HEK293 (cell line): ENCODE measurements at regions not wholly inside any gene's neighbourhood (a gene's known extent, or its start where the extent isn't known, plus 50 kb on each side); places are given as distances from the start of the nearest gene placed in this dataset.

Experiments used
- CTCF ChIA-PET: fragments of 350-600 bp; formaldehyde crosslinking; extraction: SDS; loops from one replicate; lab custom pipeline; 2021; ENCODE audit warnings: antibody characterized with exemption; lab: Yijun Ruan, JAX
- POLR2A ChIA-PET: fragments of 300-600 bp; formaldehyde crosslinking; extraction: SDS; loops from one replicate; lab custom pipeline; 2020; ENCODE audit warnings: antibody characterized with exemption, inconsistent platforms; lab: Yijun Ruan, JAX
- H3K27ac ChIP-seq: fragments of 200-500 bp; sonication (Bioruptor generic); 2 replicates; pipeline ENCODE4 v1.5.1; 2014; ENCODE audit warnings: low read depth, low read length, control low read depth, inconsistent platforms; ENCODE audit errors: extremely low read depth
- H3K36me3 ChIP-seq, 2 experiments: fragments of 200-500 bp in 1 of 2; sonication (Bioruptor generic) in 1 of 2; 1 replicate in 1 of 2; 2 replicates in 1 of 2; pipeline ENCODE4 v1.5.1; 2014 to 2017; ENCODE audit warnings: inconsistent platforms in 2 of 2, low read length in 2 of 2; ENCODE audit not compliant: control insufficient read depth in 2 of 2, insufficient read depth in 1 of 2
- H3K4me1 ChIP-seq: fragments of 200-500 bp; sonication (Bioruptor generic); 2 replicates; pipeline ENCODE4 v1.5.1; 2014; ENCODE audit warnings: mild to moderate bottlenecking, low read length, inconsistent platforms; ENCODE audit not compliant: control insufficient read depth, insufficient read depth
- H3K4me3 ChIP-seq: 2 replicates; pipeline ENCODE4 v1.5.1; 2011; ENCODE audit warnings: low read depth, mild to moderate bottlenecking, control low read depth, low read length, moderate library complexity
- H3K9me3 ChIP-seq: fragments of 200-500 bp; sonication (Bioruptor generic); 2 replicates; pipeline ENCODE4 v1.5.1; 2014; ENCODE audit warnings: low read depth, low read length, inconsistent platforms; ENCODE audit not compliant: control insufficient read depth, insufficient read depth
- KLF7 ChIP-seq: fragments of 450-650 bp; formaldehyde crosslinking; IDR thresholded peaks from 2 replicates; pipeline ENCODE4 v1.5.1; 2016; ENCODE audit warnings: missing biosample characterization, missing genetic modification characterization, borderline replicate concordance
- KLF9 ChIP-seq: fragments of 450-650 bp; formaldehyde crosslinking; IDR thresholded peaks from 2 replicates; pipeline ENCODE4 v1.5.1; 2016; ENCODE audit warnings: missing biosample characterization, missing genetic modification characterization, low read depth
- TCF7L2 ChIP-seq: IDR thresholded peaks from 2 replicates; pipeline ENCODE4 v1.6.1; 2011; ENCODE audit warnings: low read depth, mild to moderate bottlenecking, inconsistent platforms, low read length, moderate library complexity, borderline replicate concordance
- YY2 ChIP-seq: fragments of 450-650 bp; formaldehyde crosslinking; IDR thresholded peaks from 2 replicates; pipeline ENCODE4 v1.5.1; 2016; ENCODE audit warnings: missing biosample characterization, missing genetic modification characterization
- ZBTB21 ChIP-seq: fragments of 450-650 bp; formaldehyde crosslinking; IDR thresholded peaks from 2 replicates; pipeline ENCODE4 v1.5.1; 2017; ENCODE audit warnings: missing biosample characterization, missing genetic modification characterization
- ZNF10 ChIP-seq: fragments of 450-650 bp; formaldehyde crosslinking; IDR thresholded peaks from 2 replicates; pipeline ENCODE4 v1.5.1; 2017; ENCODE audit warnings: missing biosample characterization, missing genetic modification characterization
- ZNF19 ChIP-seq: fragments of 450-650 bp; formaldehyde crosslinking; IDR thresholded peaks from 2 replicates; pipeline ENCODE4; 2016; ENCODE audit warnings: missing biosample characterization, missing genetic modification characterization, low read depth
- ZNF2 ChIP-seq: fragments of 450-650 bp; formaldehyde crosslinking; IDR thresholded peaks from 2 replicates; pipeline ENCODE4 v1.5.1; 2016; ENCODE audit warnings: missing biosample characterization, missing genetic modification characterization
- ZNF23 ChIP-seq: fragments of 450-650 bp; formaldehyde crosslinking; IDR thresholded peaks from 2 replicates; pipeline ENCODE4 v1.5.1; 2016; ENCODE audit warnings: missing biosample characterization, missing genetic modification characterization, borderline replicate concordance
- ZNF48 ChIP-seq: fragments of 450-650 bp; formaldehyde crosslinking; IDR thresholded peaks from 2 replicates; pipeline ENCODE4 v1.5.1; 2016; ENCODE audit warnings: missing biosample characterization, missing genetic modification characterization
- ZNF560 ChIP-seq: fragments of 450-650 bp; formaldehyde crosslinking; IDR thresholded peaks from 2 replicates; pipeline ENCODE4 v1.5.1; 2017; ENCODE audit warnings: missing biosample characterization, missing genetic modification characterization, borderline replicate concordance
- ZNF610 ChIP-seq: fragments of 450-650 bp; formaldehyde crosslinking; IDR thresholded peaks from 2 replicates; pipeline ENCODE4 v1.5.1; 2016; ENCODE audit warnings: missing biosample characterization, missing genetic modification characterization, borderline replicate concordance
- ZNF747 ChIP-seq: fragments of 450-650 bp; formaldehyde crosslinking; IDR thresholded peaks from 2 replicates; pipeline ENCODE4 v1.5.1; 2016; ENCODE audit warnings: missing biosample characterization, missing genetic modification characterization
- ZNF768 ChIP-seq: fragments of 450-650 bp; formaldehyde crosslinking; IDR thresholded peaks from 2 replicates; pipeline ENCODE4 v1.5.1; 2018; ENCODE audit warnings: missing biosample characterization, mild to moderate bottlenecking, missing genetic modification characterization
- ZSCAN23 ChIP-seq: fragments of 450-650 bp; formaldehyde crosslinking; IDR thresholded peaks from 2 replicates; pipeline ENCODE4 v1.5.1; 2016; ENCODE audit warnings: missing biosample characterization, missing genetic modification characterization
- TF ChIP-seq, protein P1 (sequence below): fragments of 450-650 bp; formaldehyde crosslinking; IDR thresholded peaks from 2 replicates; pipeline ENCODE4 v1.5.1; 2016; ENCODE audit warnings: missing biosample characterization, missing genetic modification characterization
- TF ChIP-seq, protein P2 (sequence below): fragments of 450-650 bp; formaldehyde crosslinking; IDR thresholded peaks from 2 replicates; pipeline ENCODE4 v1.5.1; 2017; ENCODE audit warnings: missing biosample characterization, missing genetic modification characterization
- TF ChIP-seq, protein P3 (sequence below): fragments of 450-650 bp; formaldehyde crosslinking; IDR thresholded peaks from 2 replicates; pipeline ENCODE4 v1.5.1; 2016; ENCODE audit warnings: missing biosample characterization, missing genetic modification characterization
- TF ChIP-seq, protein P4 (sequence below): fragments of 450-650 bp; formaldehyde crosslinking; IDR thresholded peaks from 2 replicates; pipeline ENCODE4 v1.5.1; 2016; ENCODE audit warnings: missing biosample characterization, missing genetic modification characterization
- TF ChIP-seq, protein P5 (sequence below): fragments of 450-650 bp; formaldehyde crosslinking; IDR thresholded peaks from 2 replicates; pipeline ENCODE4 v1.5.1; 2016; ENCODE audit warnings: missing biosample characterization, missing genetic modification characterization

DNA sequence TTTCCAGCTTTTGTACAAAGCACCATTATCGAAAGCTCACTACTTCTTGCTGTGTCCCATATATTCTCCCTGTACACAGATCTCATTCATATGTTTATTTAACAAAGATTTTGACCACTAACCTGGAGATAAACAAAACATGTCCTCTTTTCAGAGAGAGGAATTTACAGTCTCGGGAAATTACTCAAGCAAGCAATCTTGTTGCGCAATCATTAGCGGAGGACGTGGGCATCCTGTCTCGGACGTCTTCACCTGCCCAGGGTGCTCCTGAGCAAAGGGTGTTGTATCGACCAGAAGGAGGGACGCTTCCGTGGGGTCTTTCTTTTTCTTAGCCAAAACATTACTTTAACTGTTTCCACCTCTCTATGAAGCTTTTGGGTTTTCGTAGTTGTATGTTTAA lies 66.5 kb upstream of the CLCN4 start:
- Histone ChIP-seq H3K27ac (no peak overlapping the region), H3K36me3 (peaks cover 0 to 20% of the 10 kb centered on the region in 2 experiments; a peak in 1 of 3 replicates), H3K4me1 (no peaks in the 10 kb centered on the region), H3K4me3 (no peak overlapping the region), H3K9me3 (no peaks in the 10 kb centered on the region)
- POLR2A ChIA-PET: no interaction called here
- CTCF ChIA-PET: interaction anchor here (1.2 kb wide), 1 partner anchor 30 kb away, joined by 6 read pairs; no protein-coding TSS in a partner anchor
- TF ChIP-seq KLF7: no peak
- TF ChIP-seq ZNF10 (tag by site-specific recombination): no peak
- TF ChIP-seq KLF9: no peak
- TF ChIP-seq ZBTB21: no peak
- no peak for TF ChIP-seq ZNF48 (tag by site-specific recombination)
- TF ChIP-seq, protein P1, sequence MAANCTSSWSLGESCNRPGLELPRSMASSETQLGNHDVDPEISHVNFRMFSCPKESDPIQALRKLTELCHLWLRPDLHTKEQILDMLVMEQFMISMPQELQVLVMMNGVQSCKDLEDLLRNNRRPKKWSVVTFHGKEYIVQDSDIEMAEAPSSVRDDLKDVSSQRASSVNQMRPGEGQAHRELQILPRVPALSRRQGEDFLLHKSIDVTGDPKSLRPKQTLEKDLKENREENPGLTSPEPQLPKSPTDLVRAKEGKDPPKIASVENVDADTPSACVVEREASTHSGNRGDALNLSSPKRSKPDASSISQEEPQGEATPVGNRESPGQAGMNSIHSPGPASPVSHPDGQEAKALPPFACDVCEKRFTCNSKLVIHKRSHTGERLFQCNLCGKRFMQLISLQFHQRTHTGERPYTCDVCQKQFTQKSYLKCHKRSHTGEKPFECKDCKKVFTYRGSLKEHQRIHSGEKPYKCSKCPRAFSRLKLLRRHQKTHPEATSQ (tag by site-specific recombination): no peak
- no peak for TF ChIP-seq ZNF19
- no peak for TF ChIP-seq ZNF610
- no peak for TF ChIP-seq TCF7L2
- no peak for TF ChIP-seq ZNF768 (tag by site-specific recombination)
- no peak for TF ChIP-seq ZNF23
- TF ChIP-seq, protein P2, sequence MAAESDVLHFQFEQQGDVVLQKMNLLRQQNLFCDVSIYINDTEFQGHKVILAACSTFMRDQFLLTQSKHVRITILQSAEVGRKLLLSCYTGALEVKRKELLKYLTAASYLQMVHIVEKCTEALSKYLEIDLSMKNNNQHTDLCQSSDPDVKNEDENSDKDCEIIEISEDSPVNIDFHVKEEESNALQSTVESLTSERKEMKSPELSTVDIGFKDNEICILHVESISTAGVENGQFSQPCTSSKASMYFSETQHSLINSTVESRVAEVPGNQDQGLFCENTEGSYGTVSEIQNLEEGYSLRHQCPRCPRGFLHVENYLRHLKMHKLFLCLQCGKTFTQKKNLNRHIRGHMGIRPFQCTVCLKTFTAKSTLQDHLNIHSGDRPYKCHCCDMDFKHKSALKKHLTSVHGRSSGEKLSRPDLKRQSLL: no peak

GRCh38 chrX:10095246-10095645 lies 61.5 kb upstream of the CLCN4 start:
- H3K9me3 ChIP-seq: no peaks in the 10 kb centered on the region
- CTCF ChIA-PET: interaction anchor here (1.2 to 2.2 kb wide), 2 partner anchors 23 to 25 kb away, joined by 6 to 7 read pairs; no protein-coding TSS in a partner anchor
- H3K4me3 ChIP-seq: no peak overlapping the region
- TF ChIP-seq ZNF560 (tag by site-specific recombination): no peak
- TF ChIP-seq, protein P3, sequence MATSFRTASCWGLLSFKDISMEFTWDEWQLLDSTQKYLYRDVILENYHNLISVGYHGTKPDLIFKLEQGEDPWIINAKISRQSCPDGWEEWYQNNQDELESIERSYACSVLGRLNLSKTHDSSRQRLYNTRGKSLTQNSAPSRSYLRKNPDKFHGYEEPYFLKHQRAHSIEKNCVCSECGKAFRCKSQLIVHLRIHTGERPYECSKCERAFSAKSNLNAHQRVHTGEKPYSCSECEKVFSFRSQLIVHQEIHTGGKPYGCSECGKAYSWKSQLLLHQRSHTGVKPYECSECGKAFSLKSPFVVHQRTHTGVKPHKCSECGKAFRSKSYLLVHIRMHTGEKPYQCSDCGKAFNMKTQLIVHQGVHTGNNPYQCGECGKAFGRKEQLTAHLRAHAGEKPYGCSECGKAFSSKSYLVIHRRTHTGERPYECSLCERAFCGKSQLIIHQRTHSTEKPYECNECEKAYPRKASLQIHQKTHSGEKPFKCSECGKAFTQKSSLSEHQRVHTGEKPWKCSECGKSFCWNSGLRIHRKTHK (tag by site-specific recombination): no peak
- POLR2A ChIA-PET: no interaction called here
- H3K4me1 ChIP-seq: no peaks in the 10 kb centered on the region
- no peak overlapping the region for H3K27ac ChIP-seq
- peaks cover 0 to 40% of the 10 kb centered on the region in 2 experiments; a peak in 1 of 3 replicates for H3K36me3 ChIP-seq

DNA sequence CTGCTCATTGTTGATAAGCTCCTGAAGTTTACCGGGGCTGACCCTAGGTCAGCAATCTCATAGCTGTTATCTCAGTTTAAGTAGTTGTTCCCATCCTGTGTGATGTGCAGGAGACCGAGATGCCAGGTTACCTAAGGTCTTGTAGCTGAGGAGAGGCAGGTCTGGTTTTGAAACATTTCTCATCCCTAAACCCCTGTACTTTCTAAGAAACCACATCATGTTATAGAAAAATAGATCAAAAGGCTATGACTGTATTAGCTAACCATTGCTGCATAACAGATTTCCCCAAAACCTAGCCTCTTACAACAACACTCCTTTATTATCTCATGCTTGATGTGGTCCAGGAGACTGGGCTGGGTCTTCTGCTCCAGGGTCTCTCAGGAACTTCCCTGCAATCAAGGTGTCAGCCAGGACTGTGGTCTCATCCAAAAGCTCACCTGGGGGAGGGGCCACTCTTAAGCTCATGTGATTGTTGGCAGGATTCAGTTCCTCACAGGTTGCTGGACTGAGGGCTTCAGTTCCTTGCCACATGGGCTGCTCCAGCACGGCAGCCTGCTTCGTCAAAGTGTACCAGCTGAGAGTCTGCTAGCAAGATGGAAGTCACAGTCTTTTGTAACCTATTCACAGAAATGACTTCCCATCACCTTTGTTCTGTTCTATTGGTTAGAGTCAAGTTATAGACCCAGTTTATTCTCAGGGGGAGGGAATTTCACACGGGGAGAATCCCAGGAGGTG lies 60.9 kb upstream of the CLCN4 start:
- Histone ChIP-seq H3K27ac (no peak overlapping the region), H3K36me3 (peaks cover 0 to 39% of the 10 kb centered on the region in 2 experiments; a peak in 1 of 3 replicates), H3K9me3 (no peaks in the 10 kb centered on the region), H3K4me1 (no peaks in the 10 kb centered on the region), H3K4me3 (no peak overlapping the region)
- ChIA-PET POLR2A (no interaction called here), CTCF (interaction anchor here (1.2 to 2.2 kb wide), 2 partner anchors 23 to 24 kb away, joined by 6 to 7 read pairs; no protein-coding TSS in a partner anchor)
- TF ChIP-seq ZSCAN23 (no peak), ZNF747 (tag by site-specific recombination) (no peak), YY2 (tag by site-specific recombination) (no peak), ZNF2 (tag by site-specific recombination) (no peak)
- TF ChIP-seq, protein P4, sequence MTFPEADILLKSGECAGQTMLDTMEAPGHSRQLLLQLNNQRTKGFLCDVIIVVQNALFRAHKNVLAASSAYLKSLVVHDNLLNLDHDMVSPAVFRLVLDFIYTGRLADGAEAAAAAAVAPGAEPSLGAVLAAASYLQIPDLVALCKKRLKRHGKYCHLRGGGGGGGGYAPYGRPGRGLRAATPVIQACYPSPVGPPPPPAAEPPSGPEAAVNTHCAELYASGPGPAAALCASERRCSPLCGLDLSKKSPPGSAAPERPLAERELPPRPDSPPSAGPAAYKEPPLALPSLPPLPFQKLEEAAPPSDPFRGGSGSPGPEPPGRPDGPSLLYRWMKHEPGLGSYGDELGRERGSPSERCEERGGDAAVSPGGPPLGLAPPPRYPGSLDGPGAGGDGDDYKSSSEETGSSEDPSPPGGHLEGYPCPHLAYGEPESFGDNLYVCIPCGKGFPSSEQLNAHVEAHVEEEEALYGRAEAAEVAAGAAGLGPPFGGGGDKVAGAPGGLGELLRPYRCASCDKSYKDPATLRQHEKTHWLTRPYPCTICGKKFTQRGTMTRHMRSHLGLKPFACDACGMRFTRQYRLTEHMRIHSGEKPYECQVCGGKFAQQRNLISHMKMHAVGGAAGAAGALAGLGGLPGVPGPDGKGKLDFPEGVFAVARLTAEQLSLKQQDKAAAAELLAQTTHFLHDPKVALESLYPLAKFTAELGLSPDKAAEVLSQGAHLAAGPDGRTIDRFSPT (tag by site-specific recombination): no peak
- TF ChIP-seq, protein P5, sequence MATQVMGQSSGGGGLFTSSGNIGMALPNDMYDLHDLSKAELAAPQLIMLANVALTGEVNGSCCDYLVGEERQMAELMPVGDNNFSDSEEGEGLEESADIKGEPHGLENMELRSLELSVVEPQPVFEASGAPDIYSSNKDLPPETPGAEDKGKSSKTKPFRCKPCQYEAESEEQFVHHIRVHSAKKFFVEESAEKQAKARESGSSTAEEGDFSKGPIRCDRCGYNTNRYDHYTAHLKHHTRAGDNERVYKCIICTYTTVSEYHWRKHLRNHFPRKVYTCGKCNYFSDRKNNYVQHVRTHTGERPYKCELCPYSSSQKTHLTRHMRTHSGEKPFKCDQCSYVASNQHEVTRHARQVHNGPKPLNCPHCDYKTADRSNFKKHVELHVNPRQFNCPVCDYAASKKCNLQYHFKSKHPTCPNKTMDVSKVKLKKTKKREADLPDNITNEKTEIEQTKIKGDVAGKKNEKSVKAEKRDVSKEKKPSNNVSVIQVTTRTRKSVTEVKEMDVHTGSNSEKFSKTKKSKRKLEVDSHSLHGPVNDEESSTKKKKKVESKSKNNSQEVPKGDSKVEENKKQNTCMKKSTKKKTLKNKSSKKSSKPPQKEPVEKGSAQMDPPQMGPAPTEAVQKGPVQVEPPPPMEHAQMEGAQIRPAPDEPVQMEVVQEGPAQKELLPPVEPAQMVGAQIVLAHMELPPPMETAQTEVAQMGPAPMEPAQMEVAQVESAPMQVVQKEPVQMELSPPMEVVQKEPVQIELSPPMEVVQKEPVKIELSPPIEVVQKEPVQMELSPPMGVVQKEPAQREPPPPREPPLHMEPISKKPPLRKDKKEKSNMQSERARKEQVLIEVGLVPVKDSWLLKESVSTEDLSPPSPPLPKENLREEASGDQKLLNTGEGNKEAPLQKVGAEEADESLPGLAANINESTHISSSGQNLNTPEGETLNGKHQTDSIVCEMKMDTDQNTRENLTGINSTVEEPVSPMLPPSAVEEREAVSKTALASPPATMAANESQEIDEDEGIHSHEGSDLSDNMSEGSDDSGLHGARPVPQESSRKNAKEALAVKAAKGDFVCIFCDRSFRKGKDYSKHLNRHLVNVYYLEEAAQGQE (tag by site-specific recombination): no peak
